ENCODE measurements at regions not wholly inside any gene's neighbourhood (a gene's known extent, or its start where the extent isn't known, plus 50 kb on each side); places are given as distances from the start of the nearest gene placed in this dataset.

DNA sequence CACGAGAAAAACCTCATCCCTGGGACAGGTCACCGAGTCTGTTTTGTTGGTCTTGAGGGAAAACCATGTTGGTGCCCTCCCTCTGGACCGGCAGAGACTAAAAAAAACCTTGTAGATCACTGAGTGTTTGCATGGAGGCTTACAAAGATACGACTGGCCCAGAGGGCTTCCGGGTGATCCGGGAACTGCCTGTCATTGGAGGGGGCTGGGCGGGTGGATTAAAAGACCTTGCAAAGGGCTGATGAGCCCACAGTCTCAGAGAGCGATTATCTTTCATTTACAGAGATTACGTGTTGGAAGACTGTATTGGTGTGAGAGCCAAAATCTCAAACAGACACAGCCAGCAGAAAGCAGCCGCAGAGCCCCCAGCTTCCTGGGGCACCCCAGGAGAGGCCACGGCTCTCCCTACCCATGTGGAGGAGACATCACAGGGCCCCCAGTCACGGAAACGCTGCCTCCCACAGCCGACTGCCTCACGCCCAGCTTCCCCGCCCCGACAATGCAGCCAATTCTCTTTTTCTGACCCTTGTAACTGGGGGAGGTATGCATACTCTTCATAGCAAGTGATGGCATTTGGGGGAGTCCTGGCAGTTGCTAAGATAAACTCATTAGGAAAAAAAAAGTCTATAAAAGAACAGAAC, 426.4 kb downstream of the CTTN start:
- Histone ChIP-seq H4K20me1 (ENCODE audit: insufficient read depth, low read length) (no peaks in the 10 kb centered on the region), H3K9ac (ENCODE audit: low read depth, low read length) (no peak overlapping the region), H3K4me1 (ENCODE audit: insufficient read depth, low read length) (no peaks in the 10 kb centered on the region), H3K9me3 (ENCODE audit: insufficient read depth, low read length, severe bottlenecking) (no peaks in the 10 kb centered on the region), H3K27ac (ENCODE audit: low read length) (no peak overlapping the region), H3K27me3 (ENCODE audit: insufficient read depth, low read length, poor library complexity) (no peaks in the 10 kb centered on the region), H2AFZ (ENCODE audit: low read depth, low read length) (no peak overlapping the region), H3K4me3 (ENCODE audit: low read depth in 1 of 2, low read length in 2 of 2) (no peak overlapping the region), H3K36me3 (ENCODE audit: insufficient read depth, low read length) (no peaks in the 10 kb centered on the region), H3K79me2 (ENCODE audit: insufficient read depth, low read length) (no peaks in the 10 kb centered on the region), H3K4me2 (ENCODE audit: insufficient read depth, low read length) (no peak overlapping the region)
- no peak for DNase-seq
- no peak for ATAC-seq (ENCODE audit: insufficient read depth, low read depth)
- TF ChIP-seq EZH2 (IDR thresholded peaks at IDR 0.05; ENCODE audit: borderline replicate concordance, low read depth, low read length, severe bottlenecking), result no peak
- TF ChIP-seq, protein P1, sequence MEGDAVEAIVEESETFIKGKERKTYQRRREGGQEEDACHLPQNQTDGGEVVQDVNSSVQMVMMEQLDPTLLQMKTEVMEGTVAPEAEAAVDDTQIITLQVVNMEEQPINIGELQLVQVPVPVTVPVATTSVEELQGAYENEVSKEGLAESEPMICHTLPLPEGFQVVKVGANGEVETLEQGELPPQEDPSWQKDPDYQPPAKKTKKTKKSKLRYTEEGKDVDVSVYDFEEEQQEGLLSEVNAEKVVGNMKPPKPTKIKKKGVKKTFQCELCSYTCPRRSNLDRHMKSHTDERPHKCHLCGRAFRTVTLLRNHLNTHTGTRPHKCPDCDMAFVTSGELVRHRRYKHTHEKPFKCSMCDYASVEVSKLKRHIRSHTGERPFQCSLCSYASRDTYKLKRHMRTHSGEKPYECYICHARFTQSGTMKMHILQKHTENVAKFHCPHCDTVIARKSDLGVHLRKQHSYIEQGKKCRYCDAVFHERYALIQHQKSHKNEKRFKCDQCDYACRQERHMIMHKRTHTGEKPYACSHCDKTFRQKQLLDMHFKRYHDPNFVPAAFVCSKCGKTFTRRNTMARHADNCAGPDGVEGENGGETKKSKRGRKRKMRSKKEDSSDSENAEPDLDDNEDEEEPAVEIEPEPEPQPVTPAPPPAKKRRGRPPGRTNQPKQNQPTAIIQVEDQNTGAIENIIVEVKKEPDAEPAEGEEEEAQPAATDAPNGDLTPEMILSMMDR (IDR thresholded peaks at IDR 0.05; ENCODE audit: borderline replicate concordance, extremely low read depth, low read length, poor library complexity, severe bottlenecking), result no peak

DNA sequence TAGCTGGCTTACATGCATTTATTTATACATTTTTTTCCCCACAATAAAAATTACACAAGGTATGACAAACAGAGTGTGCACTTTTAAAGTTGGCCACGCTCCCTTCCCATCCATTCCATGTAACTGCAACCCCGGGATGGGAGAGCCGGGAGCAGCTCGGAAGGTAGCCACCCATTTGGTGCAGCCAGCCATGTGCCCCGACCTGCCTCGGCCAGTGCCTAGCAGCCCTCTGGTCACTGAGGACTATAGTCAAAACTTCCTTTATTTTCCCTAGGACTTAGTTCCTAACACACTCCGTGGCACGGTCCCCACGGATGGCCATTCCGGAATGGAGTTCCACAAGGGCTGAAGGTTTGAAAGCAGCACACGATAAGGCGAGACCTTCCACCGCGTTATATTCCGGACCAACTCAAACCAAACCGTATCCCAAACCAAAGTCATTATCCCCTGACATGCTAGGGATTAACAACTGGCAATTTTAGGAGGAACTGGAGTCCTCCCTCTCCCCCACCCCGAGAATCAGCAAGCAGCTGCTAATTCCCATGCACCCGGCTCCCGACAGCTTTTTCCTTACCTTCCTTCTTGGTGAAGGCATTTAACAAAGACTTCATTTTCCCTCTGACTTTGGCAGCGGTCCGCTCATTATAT, 426.4 kb downstream of the SHANK2 start:
- Histone ChIP-seq H3K36me3 (ENCODE audit: insufficient read depth, low read length) (no peaks in the 10 kb centered on the region), H3K9me3 (ENCODE audit: insufficient read depth, low read length, severe bottlenecking) (no peaks in the 10 kb centered on the region), H3K4me1 (ENCODE audit: insufficient read depth, low read length) (no peaks in the 10 kb centered on the region), H4K20me1 (ENCODE audit: insufficient read depth, low read length) (no peaks in the 10 kb centered on the region), H3K27ac (ENCODE audit: low read length) (no peak overlapping the region), H3K4me2 (ENCODE audit: insufficient read depth, low read length) (no peak overlapping the region), H2AFZ (ENCODE audit: low read depth, low read length) (no peak overlapping the region), H3K9ac (ENCODE audit: low read depth, low read length) (no peak overlapping the region), H3K4me3 (ENCODE audit: low read depth in 1 of 2, low read length in 2 of 2) (no peak overlapping the region), H3K79me2 (ENCODE audit: insufficient read depth, low read length) (no peaks in the 10 kb centered on the region), H3K27me3 (ENCODE audit: insufficient read depth, low read length, poor library complexity) (no peaks in the 10 kb centered on the region)
- ATAC-seq (ENCODE audit: insufficient read depth, low read depth) (no peak), DNase-seq (no peak)
- TF ChIP-seq EZH2 (IDR thresholded peaks at IDR 0.05; ENCODE audit: borderline replicate concordance, low read depth, low read length, severe bottlenecking), result no peak
- TF ChIP-seq, protein P1 (IDR thresholded peaks at IDR 0.05; ENCODE audit: borderline replicate concordance, extremely low read depth, low read length, poor library complexity, severe bottlenecking), result no peak

- Histone ChIP-seq H2AFZ (ENCODE audit: low read depth, low read length) (no peak overlapping the region), H4K20me1 (ENCODE audit: insufficient read depth, low read length) (no peaks in the 10 kb centered on the region), H3K4me2 (ENCODE audit: insufficient read depth, low read length) (no peak overlapping the region), H3K36me3 (ENCODE audit: insufficient read depth, low read length) (no peaks in the 10 kb centered on the region), H3K9me3 (ENCODE audit: insufficient read depth, low read length, severe bottlenecking) (no peaks in the 10 kb centered on the region), H3K27me3 (ENCODE audit: insufficient read depth, low read length, poor library complexity) (no peaks in the 10 kb centered on the region), H3K79me2 (ENCODE audit: insufficient read depth, low read length) (no peaks in the 10 kb centered on the region), H3K27ac (ENCODE audit: low read length) (no peak overlapping the region), H3K4me1 (ENCODE audit: insufficient read depth, low read length) (no peaks in the 10 kb centered on the region), H3K9ac (ENCODE audit: low read depth, low read length) (no peak overlapping the region), H3K4me3 (ENCODE audit: low read depth in 1 of 2, low read length in 2 of 2) (no peak overlapping the region)
- TF ChIP-seq EZH2 (IDR thresholded peaks at IDR 0.05; ENCODE audit: borderline replicate concordance, low read depth, low read length, severe bottlenecking), result no peak
- TF ChIP-seq, protein P1 (IDR thresholded peaks at IDR 0.05; ENCODE audit: borderline replicate concordance, extremely low read depth, low read length, poor library complexity, severe bottlenecking), result no peak
- no peak for ATAC-seq (ENCODE audit: insufficient read depth, low read depth)
- no peak for DNase-seq
Measured at GRCh38 chr11:70826541-70827335, 425.6 kb downstream of the SHANK2 start.
